GM21381 (cell line): ENCODE measurements at regions not wholly inside any gene's neighbourhood (a gene's known extent, or its start where the extent isn't known, plus 50 kb on each side); places are given as distances from the start of the nearest gene placed in this dataset.

Source experiments
- ATAC-seq: cut with Tn5 transposase; IDR thresholded peaks from one replicate; pipeline ENCODE4 v1.9.1; 2021; ENCODE audit warnings: mild to moderate bottlenecking, moderate library complexity; ENCODE audit not compliant: unreplicated experiment

DNA sequence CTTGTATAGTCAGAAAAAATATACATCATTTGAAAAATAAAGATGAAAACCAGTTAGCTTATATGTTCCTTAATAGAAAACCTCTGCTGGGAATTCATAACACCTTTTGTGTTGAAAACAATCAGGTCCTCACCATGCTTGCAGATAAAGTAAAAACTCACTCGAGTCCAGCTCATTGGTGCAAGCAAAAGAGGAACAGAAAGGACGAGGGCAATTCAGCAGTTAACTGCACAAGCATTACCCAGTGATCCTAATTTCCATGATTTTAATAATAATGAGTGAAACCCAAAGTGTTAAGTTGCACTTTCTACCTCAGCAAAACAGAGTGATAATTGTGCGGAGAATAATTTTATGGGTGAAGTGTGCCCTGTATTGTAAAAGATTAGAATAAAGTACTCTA is 839.9 kb downstream of the BCL11A start:
- ATAC-seq: no peak

DNA sequence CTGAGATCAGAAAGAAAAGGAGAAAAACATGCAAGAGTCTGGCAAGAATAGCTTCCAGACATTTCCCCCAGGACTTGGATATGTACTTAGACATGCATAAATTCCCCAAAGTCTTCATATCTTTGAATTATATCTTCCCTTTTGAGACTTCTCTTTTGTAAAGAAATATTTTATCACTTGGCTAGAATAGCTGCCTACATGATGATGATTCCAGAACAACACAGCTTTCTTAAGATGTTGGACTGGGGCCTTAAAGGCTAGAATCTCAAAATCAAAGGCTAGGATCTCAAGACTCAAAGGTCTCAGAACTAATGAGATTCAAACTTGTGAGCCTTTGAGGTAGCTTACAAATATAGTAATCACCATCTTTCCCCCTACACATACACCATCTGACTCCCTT is 842.3 kb downstream of the BCL11A start:
- no peak for ATAC-seq

DNA sequence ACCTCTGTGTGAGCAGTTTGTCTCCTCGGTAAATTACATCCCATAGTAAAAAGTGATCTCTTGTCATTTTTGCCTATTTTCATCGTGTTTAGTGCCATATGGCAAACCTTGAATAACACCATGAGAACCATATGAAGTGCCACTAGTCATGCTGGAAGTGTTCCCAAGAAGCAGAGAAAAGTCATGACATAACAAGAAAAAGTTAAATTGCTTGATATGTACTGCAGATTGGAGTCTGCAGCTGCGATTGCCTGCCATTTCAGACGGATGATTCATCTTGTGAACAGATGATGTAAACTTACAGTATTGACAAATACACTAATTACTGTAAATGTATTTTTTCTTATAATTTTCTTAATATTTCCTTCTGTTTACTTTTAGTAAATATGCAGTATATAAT is 846.7 kb downstream of the BCL11A start:
- no peak for ATAC-seq

DNA sequence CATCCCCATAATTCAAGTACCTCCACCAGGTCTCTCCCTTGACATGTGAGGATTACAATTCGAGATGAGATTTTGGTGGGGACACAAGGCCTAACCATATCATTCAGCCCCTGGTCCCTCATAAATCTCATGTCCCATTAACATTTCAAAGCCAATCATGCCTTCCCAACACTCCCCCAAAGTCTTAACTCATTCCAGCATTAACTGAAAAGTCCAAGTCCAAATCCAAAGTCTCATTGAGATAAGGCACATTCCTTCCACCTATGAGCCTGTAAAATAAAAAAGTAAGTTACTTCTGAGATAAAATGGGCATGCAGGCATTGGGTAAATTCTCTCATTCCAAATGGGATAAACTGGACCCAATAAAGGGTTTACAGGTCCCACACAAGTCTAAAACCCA is 849.7 kb downstream of the BCL11A start:
- ATAC-seq: no peak

DNA sequence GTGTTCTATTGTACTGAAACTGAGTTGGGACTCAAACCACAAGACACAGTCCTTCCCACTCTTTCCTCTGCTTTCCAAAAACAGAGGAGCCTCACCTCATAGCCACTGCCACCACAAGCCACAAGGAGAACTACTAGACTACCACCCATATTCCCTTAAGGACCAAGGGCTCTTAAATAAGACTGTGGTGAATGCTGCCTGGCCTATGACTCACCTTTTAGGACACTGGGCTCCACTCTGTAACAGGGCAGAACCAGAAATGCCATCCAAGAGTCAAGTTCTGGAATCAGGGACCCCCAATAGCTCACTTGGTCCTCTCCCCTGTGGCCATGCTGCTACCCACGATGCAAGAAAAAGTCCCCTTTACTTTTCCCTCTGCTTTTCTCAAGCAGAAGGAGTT is 851.4 kb downstream of the BCL11A start:
- no peak for ATAC-seq

DNA sequence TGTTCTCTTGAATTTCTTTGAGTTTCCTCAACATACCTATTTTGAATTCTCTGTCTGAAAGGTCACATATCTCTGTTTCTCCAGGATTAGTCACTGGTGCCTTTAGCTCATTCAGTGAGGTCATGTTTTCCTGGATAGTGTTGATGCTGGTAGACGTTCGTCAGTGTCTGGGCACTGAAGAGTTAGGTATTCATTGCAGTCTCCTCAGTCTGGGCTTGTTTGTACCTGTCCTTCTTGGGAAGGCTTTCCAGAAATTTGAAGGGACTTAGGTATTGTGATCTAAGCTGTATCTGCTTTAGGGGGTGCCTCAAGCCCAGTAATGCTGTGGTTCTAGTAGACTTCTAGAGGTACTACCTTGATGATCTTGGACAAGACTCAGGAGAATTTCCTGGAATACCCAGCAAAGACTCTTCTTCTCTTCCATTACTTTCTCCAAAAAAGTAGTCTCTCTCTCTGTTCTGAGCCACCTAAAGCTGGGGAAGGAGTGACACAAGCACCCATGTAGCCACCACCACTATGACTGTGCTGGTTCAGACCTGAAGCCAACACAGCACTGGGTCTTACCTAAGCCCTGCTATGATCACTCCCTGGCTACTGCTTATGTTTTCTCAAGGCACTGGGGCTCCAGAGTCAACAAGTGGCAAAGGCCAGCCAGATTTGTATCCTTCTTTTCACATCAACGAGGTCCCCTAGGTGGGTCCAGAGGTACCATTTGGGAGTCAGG is 852.0 kb downstream of the BCL11A start:
- ATAC-seq: no peak

DNA sequence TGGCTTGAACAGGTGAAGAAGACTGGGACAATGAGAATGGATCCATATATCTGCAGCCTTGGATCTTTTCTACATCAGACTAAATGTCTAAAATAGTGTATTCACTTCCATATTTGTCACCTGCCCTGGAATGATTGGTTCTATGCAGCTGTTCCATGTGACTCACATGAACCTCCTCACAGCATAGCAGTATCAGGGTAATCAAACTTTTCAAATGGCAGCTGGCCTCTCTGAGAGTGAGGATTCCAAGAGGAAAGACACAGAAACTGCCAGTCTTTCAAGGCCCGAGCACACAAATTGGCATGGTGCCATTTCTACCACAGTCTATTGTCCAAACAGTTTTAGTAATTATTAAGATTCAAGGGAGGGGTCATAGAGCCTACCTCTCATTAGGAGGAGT is 859.3 kb downstream of the BCL11A start:
- no peak for ATAC-seq

DNA sequence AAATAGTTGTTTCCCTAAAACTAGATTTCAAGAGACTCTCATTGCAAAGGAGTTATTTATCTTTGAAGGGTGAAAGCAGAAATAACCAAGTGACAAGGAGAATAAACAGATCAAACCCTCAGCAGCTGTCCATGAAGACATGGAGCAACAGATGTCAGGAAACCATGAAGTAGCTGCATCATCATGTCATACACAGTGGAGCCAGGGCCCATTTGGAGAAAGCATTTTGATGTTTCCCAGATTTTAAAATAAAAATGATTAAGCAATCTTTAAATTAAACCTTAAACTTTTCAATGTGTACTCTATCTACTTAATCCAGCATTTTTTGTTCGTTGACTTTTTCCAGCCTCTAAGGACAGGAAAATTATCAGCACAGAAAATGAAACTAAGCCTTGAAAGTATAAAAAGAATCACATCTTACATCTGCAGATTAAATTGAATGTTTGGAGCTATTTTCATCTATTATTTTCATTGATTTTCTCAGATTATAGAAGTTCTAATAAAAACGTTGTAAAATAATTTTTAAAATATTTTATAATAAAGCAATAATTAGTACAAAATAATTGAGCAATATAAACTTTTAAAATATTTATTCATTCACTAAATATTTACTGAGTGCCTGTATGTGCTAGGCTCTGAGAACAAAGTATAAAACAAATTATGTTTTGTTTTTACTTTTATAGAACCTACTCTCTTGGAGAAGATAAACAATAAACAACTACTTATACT is 860.1 kb downstream of the BCL11A start:
- ATAC-seq: no peak

DNA sequence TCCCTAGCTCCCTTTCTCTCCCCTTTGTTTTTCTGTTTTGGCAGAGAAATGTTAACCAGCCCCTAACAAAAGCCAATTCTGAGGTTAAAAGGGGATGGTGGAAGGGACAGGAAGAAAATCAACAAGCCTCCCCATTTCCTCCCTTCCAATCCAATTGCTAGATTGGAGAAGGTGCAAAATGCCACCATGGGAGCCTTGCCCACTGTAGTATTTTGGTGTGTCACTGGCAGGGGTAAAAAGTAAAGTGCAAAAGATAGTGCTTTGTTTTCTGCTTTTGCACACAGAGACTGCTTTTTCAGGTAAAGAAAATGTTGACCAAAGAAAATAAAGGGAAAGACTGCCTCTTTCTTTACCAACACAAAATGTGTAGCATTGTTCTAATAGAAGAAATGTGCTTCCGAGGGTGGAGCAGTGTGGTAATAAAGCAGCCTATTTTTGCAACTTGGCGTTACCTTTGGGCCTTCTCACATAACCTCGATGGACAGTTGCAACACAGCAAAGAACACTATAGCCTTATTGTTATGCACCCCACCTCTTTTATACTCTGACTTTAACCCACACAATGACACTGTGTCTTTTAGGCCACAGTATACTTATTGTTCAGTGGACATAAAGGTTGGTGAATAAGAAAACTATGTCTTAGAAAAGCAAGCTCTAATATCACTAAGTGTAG is 861.8 kb downstream of the BCL11A start:
- ATAC-seq: no peak

DNA sequence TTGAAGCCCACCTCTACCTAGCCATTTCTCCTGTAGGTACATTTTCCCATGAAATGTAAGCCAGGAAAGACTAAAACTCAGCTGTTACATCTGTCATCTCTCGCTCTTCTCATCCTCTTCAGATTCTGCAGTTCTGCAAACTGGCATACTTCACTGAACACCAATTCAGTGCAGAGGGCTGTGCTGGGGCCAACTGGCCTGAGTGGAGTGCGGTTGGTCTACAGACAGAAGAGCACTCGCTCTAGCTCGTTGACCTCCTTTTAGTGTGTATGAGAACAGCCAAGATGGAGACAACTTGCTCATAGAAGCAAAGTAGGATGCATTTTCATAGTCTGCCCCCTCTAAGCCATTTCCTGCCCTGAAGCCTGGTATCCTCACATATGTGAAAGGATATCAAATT is 862.6 kb downstream of the BCL11A start:
- ATAC-seq: no peak

DNA sequence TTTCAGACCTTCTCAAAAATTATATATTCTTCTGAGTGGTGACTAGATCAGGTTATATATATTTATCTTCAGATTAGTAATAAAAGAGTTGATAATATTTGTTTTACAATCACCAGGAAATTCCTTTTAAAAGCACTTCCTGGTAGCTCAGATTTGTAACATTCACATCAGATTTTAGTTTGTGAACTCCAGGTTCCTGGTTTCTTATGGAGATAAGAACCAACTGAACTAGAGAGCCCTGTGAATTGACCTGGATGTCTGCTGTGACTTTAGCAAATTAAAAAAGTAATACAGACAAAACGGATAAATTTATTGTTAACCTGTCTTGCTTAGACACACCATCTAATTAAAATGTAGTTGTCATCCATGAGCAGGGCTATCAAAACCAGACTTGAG is 868.7 kb downstream of the BCL11A start:
- ATAC-seq: no peak

DNA sequence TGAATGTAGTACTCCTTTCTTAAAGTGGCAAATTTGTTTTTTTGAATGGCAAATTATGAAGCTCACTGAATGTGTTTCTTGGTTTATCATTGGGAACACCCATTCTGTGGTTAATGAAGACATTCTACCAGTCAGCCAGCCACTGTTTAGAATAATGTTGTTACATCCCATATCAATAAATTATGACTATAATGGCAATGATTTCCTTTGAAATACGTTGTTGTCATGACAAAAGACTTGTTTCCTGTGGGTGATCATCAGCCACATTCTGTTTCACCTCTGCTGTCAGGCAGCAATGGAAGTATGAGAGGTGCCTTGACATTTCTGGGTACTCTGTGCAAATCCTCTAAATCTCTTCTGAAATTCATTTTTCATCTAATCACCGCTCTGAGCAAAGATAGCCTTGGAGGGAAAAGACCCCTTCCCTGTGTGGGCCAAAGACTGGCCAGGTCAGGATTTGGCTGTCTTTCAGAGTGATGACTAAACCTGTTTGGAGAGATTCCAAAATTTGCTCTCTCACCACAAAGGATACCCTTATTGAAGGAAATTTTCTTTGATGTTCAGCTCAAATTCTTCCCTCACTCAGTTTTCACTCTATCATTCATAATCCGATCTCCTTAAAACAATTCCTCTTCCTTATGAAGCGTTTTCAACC is 869.2 kb downstream of the BCL11A start:
- no peak for ATAC-seq

DNA sequence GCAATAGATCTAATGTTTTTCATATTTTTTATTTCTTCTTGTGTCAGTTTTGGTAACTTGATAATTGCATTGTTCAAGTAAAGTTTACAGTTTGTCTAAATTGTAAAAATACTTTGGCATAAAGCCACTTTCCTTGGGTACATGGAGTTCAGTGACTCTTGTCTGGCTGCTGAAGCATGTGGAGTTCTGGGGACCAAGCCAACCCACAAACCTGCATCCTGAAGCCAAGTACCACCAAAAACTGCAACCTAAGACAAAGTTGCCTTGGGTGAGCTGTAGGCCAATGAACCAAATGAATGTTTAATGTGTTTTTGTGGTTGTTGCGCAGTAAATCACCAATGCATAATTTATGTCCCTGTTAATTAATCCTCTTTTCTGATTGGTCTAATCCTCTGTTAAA is 872.6 kb downstream of the BCL11A start:
- ATAC-seq: no peak

DNA sequence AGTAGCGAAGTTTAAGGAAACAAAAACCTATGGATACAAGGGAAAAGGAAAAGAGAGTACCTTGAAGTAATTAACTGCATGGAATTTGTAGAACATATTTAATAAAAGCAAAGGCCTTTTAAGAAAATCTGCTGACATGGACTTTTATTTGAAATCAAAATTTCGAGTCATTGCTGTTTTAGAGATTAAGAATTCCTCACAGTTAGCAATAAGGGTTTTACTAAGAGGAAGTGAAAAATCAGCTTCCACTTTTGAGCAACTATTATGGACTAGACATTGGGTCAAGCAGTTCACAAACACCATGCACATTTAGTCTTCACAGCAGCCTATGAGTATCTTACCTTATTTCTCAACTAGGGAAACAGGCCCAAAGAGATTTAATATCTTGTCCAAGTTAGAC is 876.3 kb downstream of the BCL11A start:
- ATAC-seq: no peak

DNA sequence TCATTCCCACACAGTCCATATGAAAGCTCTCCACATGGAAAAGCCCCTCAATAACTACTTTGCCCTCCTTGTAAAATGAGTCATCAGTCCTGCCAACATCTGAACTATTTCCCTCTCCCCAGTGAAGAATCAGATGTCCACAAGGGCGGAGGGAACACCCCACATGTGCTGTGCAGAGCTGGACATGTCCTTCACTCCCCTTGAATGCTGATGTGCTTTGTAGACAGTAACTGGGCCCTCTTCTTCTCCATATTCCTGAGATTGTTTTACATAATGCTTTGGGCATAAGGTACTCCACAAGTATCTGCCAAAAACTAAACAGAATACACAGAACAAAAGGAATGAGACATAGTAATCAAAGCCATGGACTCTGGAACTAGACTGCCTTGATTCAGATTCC is 879.4 kb downstream of the BCL11A start:
- ATAC-seq: no peak

DNA sequence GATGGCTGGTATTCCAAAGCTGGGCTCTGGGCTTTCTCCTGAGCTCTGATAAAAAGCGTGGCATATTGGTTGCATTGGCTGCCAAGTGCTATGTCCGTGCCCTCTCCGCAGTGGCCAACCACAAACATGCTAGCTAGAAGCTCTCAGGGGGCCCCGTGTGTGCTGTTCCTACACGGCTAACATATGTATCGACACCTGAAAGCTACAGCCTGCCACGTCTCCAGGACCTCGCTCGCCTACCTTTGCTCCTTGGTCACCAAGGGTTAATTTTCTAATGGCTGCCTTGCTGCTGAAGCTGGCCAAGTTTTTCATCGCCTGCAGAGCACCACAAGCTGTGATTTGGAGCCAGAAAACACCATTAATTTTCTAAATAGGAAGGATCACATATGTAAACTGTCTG is 888.4 kb downstream of the BCL11A start:
- ATAC-seq: no peak

DNA sequence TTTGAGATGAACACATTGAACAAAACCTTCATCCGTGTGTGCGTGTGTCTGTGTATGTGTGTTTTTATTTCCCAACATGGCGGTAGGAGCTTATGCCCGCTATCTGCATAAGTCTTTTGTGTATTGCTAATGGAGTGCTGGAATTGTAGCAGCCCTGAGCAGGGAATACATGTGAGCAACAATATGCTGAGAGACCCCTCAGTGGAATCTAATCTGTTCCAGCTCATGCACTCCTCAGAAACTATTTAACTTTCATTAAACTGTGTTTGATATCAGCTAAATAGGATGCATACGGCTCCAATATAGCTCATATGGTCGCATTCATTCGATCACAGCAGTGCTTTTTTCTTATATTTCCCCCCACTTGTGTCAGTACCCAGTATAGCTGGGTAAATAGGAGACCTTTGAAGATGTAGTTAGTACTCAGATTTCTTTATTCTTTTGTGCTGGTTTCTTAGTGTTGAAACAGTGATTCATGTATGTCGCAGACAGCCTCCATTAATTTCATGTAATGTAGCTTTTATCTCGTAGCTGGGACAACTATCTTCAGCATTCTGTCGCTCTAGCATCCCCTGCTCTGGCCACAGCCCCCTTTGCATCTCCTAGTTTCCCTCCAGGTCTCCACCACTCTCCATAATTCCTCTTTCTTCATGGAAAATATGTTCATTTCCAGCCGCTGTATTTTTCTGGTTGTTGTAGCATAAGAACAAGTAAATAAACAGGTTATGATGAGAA is 891.2 kb downstream of the BCL11A start:
- no peak for ATAC-seq

DNA sequence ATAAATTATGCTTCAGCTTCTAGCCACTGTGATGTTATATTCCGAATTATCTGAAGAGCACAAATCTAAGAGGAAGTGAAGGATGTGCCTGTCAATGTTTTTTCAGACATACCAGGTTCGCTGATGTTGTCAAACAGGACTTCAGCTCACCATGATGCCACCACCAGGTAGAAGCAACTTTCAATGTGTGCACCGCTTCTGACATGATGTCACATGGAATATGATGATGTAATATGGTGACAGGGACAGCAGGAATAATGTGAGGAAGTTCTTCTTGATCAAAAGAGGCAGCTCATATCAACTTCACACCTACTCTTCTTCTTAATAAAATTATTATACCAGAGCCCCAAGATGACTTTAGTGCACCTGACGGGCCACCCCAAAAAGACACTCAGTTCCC is 893.2 kb downstream of the BCL11A start:
- no peak for ATAC-seq

DNA sequence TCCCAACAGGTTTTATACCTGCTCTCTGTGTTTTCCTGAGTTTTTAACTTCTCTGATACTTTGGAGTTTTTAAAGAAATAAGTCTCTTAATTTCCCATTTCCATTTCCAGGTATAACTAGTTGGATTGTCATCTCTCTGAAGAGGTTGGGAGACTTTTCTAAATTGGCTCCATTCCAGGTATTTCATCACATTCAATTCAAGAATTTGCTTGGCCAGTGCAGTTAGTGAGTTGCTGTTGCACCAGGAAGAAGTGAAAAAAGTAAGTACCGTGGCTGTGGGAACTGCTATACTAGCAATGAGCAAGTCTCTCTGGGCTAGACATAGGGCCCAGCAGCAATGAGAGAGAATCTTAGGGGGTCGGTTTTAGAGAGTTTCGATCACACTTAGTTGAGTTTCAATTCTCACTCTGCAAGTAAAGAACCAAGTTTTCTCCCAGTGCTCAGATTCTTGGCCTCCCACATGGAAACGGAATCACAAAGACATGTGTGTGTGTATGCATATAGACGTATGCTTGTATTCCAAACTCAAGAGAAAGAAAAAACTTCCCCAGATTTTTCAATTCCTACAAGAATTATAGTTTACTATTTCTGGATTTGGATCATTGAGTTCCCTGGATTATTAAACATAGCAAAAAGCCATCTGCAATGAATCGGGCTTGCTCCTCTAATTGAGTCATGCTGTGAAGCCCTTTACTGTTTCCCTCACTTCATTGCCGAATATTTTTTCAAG is 894.4 kb downstream of the BCL11A start:
- ATAC-seq: no peak

DNA sequence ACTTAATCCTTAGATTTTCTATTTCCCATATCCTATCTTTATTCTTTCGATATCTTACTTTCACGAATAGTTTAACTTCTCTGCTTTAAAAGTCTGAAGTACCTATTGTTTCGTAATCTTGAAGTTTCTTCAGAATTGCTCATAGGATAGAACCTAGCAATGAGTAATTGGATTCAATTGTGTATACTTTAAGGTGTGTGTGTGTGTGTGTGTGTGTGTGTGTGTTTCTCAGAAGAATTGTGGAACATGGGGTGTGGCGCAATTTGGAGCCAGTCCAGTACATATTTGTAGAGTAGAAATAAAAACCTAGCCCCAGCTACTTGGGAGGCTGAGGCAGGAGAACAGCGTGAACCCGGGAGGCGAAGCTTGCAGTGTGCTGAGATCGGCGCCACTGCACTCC is 897.6 kb downstream of the BCL11A start:
- ATAC-seq: no peak
